DMS 273 (cell line): ENCODE measurements at regions not wholly inside any gene's neighbourhood (a gene's known extent, or its start where the extent isn't known, plus 50 kb on each side); places are given as distances from the start of the nearest gene placed in this dataset.

Experiments
- DNase-seq: peaks from one replicate; lab custom pipeline; 2025; ENCODE audit not compliant: unreplicated experiment; lab: John Stamatoyannopoulos, UW

DNA sequence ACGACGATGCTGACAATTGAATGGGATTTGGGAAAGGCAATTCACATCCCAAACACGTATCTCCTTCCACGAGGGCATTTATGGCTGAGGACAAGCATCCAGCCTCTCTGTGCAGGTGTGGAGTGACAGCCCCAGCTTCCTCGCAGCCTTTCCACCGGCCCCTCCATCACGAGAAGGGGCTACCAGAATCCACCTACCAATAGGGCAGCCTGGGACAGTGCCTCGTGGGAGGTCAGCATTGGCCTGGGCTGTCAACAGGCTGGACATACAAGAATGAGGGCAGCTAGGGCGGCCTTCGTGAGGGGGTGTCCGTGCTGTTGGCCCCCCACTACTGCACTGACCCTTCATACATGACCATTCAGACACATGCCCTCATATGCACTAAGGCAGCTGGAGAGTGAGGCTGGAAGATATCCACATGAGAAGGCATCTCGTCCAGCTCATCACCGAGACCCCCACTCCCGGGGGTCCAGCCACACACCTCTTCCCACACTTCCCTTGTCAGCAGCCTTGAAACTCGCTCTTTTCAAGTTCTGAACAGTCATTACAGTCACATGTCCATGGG, 81.0 kb upstream of the ADRA2C start:
- no peak for DNase-seq

GRCh38 chr4:3684546-3684945, 81.6 kb upstream of the ADRA2C start:
- DNase-seq, result no peak

DNA sequence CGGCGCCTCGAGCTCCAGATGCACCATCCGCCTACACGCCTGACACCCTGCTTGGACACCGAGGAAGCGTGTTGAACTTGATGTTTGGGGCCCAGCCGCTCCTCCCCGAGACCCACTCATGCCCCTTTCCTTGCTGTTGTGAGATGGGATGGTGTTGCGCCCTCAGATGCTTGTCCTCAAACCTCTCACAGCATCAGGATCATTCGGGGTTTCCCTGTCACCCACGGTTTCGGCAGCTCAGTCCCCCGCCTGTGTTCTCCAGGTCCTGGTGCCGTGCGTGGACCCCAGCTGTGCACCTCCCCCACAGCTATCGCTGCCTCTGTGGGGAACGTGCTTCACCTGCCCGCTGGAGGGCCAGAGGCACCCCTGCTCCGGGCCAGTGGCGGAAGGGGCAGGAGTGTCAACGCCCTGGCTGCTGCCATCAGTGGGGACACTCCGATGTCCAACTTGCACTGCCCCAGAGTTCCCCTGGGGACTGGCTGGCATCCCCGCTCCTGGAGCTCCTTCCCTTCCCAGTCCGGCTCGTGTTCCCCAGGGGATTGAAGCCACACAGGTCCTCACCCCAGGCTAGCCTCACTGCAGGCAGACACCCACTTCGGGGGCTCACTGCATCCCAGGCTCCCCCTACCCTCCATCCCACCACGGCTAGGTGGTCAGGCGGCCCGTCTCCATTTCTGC, 82.3 kb upstream of the ADRA2C start:
- no peak for DNase-seq

DNA sequence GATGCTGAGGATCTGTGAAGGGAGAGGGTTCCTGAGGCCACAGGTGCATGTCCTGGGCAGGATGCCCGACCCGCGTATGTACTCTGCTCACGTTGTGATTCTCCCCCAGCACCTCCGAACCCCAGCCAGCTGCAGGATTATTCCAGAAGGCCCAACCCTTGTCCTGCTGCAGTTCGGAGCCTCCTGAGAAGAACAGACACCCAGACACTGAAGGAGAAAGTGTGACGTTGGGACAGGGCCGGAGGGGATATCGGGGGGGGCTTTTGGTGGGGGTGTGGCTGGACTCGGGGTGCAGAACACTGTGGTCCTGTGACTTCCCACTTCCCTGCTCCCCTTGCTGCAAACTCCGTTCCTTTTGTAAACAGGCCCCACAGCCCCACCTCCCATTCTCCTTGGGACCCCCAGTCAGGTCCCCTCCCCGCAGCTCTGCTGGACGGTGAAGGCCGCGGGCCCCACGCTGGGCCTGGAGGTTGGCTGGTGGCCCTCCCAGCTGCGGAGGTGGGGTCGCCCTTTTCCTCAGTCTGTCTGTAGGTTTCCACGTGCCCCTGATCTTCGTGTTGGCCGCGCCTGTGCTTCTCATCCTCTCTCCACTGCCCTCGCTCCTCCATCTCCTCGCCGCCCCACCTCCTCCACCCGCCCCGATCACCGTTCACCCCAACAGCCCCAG, 83.0 kb upstream of the ADRA2C start:
- no peak for DNase-seq

DNA sequence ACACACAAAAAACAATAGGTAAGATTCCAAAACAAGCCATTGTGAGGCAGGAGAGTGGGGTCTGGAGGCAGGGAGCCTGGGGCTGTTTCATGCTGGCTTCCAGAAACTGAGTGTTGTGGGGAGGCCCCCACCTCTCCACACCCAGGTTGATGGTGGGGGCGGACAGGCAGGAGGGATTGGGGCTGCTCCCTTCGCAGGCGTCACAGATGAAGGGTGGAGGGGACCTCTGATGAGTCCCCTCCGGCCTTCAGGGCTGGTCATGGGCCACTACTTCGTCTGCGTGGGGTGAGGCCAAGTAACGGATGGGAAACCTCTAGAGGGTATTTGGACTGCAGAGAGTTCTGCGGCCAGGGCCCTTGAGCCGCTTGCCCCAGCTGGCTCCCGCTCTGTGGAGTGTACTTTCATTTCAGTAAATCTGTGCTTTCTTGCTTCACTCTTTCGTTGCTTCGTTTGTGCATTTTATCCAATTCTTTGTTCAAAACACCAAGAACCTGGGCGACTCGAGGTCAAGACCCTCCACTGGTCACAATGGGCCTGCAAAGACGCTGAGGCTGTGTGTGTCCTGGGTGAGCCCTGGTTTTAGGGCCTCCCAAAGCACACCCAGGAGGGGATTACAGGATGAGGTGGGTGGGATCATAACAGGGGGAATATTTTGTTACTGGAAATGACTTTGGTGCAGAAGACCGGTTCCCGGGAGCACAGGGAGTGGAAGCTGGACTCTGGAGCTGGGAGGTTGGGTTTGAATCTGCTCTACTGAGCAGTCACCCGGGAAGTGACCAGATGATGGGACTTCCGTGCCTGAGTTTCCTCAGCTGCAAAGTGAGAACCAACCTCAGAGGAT, 83.7 kb upstream of the ADRA2C start:
- no peak for DNase-seq

GRCh38 chr4:3681191-3681590, 85.0 kb upstream of the ADRA2C start:
- no peak for DNase-seq

DNA sequence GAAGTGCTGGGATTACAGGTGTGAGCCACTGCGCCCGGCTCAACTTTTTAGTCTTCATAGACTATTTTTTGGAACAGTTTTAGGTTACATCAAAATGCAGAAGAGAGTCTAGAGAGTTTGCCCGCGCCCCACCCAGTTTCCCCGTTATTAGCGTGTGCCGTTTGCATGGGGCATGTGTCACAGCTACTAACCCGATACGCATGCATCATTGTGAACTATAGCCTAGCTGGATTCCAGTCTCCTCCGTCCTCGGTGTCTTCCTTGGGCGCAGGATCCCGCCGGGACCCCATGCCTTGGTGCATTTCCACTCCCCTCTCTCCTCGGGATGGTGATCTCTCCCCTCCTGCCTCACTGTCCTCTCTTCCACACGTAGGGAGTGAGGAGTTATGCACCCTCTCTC, 85.5 kb upstream of the ADRA2C start:
- no peak for DNase-seq

- DNase-seq, result no peak
Observed at GRCh38 chr4:3679851-3680311, 86.3 kb upstream of the ADRA2C start.

- DNase-seq, result no peak
Observed at GRCh38 chr4:3679071-3679825, 86.9 kb upstream of the ADRA2C start.

DNA sequence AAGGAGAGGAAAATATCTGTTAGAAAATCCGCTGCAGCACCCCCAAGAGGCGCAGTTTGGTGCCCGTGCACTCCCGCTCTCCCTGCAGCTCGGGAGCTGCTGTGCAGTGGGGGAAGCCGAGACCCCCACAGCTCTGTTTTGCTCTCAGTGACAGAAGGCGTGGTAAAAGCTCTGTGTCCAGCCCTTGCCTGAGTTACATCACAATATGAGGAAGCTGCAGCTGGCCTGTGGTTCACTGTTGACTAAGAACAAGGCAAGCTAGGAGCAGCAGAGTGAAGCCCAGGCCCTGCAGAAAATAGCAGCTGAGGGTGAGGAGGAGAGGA, 88.5 kb upstream of the ADRA2C start:
- no peak for DNase-seq

- no peak for DNase-seq
Observed at GRCh38 chr4:3676907-3677747, 89.1 kb upstream of the ADRA2C start.

GRCh38 chr4:3676196-3676595, 90.0 kb upstream of the ADRA2C start:
- no peak for DNase-seq

GRCh38 chr4:3675251-3676115, 90.7 kb upstream of the ADRA2C start:
- DNase-seq, result no peak

GRCh38 chr4:3674479-3674851, 91.7 kb upstream of the ADRA2C start:
- no peak for DNase-seq

DNA sequence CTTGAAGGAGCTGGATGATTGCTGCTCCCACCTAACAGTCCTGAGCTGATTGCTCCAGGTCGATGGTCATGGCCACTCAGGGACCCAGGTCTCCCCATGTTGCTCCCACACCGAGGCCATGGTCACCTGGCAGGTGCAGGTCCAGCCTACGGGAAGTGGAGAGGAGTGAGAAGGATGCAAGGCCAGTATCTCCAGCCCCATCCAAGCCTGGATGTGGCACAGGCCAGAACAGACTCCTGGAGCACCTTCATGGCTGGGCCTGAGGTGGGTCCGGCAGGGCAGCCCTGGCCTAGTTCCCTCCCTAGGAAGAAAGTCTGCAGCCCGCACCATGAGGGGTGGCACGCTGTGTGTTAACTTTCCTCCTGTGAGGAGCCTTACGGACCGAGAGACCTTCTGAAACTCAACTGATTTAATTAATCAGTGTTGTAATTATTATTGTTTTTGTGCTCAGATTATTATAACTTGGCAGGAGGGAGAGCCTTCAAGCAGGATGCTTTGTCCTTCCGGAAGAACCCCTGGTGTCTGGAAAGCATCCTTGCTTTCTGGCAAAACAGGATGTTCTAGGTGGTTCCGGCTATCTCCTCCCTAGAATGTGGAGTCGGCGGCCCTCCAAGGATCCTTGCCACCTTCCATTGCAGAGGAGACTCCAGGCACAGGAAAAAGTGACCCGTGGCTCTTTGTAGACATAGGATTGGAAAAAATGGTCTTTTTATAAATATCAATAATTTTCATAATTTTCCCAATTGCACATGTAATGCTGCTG, 92.3 kb upstream of the ADRA2C start:
- no peak for DNase-seq

GRCh38 chr4:3673176-3673575, 93.0 kb upstream of the ADRA2C start:
- DNase-seq, result no peak

DNA sequence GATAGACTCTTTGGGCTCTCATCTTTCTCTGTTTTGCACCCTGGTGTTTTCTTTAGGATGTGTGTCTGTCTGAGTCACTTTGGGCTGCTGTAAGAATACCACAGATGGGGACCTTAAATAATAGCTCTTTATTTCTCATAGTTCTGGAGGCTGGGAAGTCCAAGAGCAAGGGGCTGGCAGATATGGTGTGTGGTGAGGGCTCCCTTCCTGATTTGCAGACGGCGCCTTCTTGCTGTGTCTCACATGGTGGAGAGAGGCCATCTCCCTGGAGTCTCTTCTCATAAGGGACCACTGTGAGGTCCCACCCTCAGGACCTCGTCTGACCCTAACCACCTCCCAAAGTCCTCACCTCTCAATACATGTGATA, 93.7 kb upstream of the ADRA2C start:
- no peak for DNase-seq

DNA sequence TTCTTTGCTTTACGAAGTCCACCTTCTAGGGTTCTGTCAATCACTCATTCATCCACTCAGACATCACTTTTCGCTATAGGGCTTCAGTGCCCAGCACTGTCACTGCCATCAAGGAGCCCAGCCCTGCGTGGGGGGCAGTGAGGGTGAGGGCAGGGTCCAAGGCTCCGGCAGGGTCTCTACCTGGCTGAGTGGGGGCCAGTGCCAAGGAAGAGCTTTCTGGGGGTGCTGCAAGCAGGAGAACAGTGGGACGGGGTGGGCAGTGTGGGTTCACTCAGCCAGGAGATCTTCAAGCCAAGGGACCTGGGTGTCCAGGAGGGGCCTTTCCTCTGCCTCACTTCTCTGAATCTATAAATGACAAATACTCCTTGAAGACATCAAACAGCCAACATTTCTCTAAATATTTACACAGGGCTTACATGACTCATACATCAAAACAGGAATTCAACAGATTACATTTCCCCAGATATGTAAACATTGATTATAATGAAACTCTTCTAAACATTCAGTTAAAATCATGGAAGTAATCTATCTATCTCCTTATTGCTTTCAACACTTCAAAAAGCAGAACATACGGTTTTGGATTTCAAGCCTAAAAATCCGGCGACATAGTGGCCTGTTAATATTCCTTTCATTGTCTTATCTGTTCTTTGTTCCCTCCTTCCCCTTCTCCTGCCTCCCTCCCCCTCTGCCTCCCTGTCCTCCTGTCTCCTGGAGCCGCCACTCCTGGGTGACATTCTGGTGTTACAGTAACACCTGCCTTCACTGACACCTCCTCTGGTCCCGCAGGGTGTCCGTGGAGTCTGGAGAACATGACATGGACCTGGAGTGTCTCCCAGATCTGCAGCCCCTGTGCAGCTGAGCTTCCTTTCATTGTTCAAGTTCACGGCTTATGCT, 94.4 kb upstream of the ADRA2C start:
- DNase-seq, result no peak
